SHP77 (cell line): ENCODE measurements at regions not wholly inside any gene's neighbourhood (a gene's known extent, or its start where the extent isn't known, plus 50 kb on each side); places are given as distances from the start of the nearest gene placed in this dataset.
"Not testable (repeated sequence)": the region's sequence is repeated elsewhere in the genome, so short reads cannot be mapped to it uniquely, and the experiment has no call there.

Experiments
- DNase-seq, 2 experiments: peaks; one replicate each; lab custom pipeline; 2025; lab: John Stamatoyannopoulos, UW

GRCh38 chr13:88424463-88424862 lies 753.3 kb downstream of the SLITRK5 start:
- DNase-seq, result no peak

GRCh38 chr13:88426661-88427060 lies 755.5 kb downstream of the SLITRK5 start:
- DNase-seq, result no peak

- no peak for DNase-seq
Observed at GRCh38 chr13:88429862-88430261, 758.7 kb downstream of the SLITRK5 start.

DNA sequence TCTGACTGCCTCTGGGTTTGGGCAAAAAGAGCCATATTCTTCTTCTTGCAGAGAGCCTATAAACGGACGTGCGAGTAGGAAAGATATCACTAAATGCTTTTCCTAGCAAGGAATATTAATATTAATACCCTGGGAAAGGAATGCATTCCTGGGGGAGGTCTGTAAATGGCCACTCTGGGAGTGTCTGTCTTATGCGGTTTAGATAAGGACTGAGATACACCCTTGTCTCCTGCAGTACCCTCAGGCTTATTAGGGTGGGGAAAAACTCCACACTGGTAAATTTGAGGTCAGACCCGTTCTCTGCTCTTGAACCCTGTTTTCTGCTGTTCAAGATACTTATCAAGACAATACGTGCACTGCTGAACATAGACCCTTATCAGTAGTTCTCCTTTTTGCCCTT lies 763.8 kb downstream of the SLITRK5 start:
- DNase-seq, result no peak

- DNase-seq, result no peak
Observed at GRCh38 chr13:88436974-88437373, 765.8 kb downstream of the SLITRK5 start.

DNA sequence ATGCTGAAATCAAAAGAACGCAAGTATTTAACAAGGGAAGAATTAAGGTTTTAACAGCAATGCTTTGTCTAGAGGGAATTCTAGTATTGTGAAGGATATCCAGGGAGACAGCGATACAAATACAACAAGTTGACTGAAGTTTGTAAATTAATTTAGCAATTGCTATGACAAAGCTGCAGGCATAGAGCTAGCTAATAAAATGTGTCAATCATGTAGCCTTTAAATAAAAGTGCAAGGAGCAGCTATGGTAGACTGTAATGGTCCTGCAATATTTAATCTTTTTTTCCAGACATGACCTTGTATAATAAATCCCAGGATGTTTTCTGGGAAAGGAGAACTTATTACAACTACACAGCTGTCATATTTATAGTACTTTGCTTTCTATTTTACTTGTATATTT lies 779.3 kb downstream of the SLITRK5 start:
- no peak for DNase-seq

- no peak for DNase-seq
Observed at GRCh38 chr13:88456151-88456550, 785.0 kb downstream of the SLITRK5 start.

DNA sequence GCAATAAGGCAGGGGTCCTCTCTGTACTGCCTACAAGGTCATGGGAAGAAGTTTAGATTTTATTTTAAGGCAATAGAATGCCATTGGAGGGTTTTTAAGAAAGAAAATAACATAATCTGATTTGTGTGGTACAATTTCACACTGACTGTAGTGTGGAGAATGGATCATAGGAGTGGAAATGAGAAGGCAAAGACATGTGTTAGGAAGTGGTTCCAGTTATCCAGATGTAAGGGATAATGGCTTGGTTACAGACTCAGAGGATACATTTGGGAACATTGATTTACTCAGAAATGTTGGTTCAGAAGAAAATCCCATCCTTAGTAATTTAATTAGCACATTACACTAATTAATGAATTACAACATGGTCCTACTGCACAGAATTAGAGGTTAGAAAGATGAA lies 788.2 kb downstream of the SLITRK5 start:
- no peak for DNase-seq

DNA sequence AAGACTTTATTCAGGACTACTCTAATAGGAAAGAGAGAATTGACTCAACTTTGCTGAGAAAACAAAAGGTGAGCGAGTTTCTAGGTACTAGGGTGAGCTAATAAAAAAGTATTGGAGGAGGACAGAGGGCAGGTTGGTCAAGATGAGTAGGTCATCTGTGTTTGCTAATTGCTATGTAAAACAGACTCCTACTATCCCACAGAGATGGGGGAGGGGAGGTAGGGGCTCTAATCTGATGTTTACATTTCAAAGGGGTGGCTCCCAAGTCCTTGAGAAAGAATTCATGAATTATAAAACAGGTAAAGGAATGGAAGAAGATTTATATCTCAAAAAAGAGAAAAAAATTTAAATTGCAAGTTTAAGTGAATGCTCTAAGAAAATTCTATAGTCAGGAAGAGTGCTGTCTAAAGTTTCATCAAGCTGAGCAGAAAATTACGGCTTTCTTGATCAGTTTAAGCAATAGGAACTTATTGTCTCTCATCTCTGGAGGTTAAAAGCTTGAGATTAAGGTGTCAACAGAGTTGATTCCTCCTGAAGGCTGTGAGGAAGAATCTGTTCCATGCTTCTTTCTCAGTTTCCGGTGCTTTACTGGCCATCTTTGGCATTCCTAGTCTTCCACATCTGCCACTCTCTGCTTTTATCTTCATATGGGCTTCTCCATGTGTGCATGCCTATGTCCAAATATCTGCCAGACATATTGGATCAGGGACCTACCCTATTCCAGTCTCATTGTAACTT lies 790.3 kb downstream of the SLITRK5 start:
- no peak for DNase-seq

DNA sequence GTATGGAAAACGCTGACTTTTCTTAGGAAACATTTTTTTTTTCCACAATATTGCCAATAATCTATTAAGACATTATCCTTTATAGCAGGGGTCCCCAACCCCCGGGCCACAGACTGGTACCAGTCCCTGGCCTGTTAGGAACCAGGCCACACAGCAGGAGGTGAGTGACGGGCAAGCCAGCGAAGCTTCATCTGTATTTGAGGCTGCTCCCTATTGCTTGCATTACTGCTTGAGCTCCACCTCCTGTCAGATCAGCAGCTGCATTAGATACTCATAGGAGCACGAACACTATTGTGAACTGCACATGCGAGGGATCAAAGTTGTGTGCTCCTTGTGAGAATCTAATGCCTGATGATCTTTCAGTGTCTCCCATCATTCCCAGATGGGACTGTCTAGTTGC lies 793.7 kb downstream of the SLITRK5 start:
- DNase-seq, result peak in 1 of 2 experiments; percentile 8

- peak in 1 of 2 experiments; percentile 3 for DNase-seq
Observed at GRCh38 chr13:88472316-88472715, 801.1 kb downstream of the SLITRK5 start.

GRCh38 chr13:88483202-88483601 lies 812.0 kb downstream of the SLITRK5 start:
- DNase-seq, result no peak

- no peak for DNase-seq
Observed at GRCh38 chr13:88507909-88508308, 836.7 kb downstream of the SLITRK5 start.

- DNase-seq, result not testable (repeated sequence)
Observed at GRCh38 chr13:88512993-88513392, 841.8 kb downstream of the SLITRK5 start.

DNA sequence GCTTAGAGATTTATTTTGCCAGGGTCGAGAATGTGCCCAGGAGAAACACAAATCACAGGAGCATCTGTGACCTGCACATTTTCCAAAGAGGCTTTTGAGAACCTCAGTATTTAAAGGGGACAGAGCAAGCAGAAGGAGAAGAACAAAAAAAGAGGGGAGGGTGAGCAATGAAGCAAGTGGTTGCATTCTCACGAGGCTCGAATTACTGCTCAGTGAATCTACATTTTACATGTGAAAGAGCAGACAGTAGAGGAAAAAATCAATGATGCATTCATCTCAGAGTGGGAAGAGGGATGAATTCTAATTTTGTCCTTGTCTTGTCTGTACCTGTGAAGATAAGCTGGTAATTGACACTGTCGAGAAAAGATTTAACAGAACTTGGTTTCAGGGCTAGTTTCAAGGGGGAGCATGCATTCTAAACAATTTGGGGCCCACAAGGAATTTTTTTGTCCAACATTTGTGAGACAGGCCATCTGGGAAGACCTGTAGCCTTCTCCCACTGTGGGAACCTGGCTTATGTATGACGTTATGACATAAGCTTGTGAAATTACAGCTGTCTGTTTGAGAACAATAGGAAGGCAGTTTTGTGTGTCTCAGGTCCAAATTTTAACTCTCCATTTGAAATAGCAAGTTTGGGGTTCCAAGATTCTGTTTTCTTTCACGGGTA lies 855.1 kb downstream of the SLITRK5 start:
- no peak for DNase-seq

DNA sequence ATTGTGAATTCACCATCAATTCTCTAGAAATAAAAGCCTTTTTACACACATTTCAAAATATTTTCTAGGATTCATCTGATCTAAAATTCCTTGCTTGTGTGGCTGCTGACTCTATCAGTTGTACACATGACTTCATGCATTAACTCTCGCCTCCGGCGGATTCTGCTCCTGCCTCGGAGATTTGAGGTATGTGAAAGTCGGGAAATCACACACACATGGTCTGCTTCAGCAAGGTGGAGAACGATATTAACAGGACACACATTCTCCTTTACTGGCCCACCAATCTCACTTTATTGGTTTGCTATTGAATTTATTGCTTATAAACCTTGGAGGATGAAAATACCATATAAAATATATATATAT lies 855.7 kb downstream of the SLITRK5 start:
- no peak for DNase-seq

DNA sequence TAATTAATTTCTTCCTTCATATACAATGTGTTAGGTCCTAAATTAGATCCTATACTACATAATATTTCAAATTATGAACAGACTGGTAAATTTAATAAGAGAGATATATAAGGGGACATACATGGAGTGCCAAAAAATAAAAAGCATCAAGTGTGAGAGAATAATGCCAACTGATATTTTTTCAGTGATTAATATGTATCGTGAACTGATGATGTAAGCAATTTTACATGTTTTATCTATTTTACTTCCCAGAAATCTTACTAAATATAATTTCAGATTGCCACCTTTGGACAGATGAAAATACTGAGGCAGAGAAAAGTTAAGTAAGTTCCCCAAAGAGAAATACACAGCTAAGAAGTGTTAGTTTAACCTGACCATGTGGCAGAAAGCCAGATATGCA lies 870.8 kb downstream of the SLITRK5 start:
- no peak for DNase-seq

- DNase-seq, result no peak
Observed at GRCh38 chr13:88544836-88545235, 873.7 kb downstream of the SLITRK5 start.

DNA sequence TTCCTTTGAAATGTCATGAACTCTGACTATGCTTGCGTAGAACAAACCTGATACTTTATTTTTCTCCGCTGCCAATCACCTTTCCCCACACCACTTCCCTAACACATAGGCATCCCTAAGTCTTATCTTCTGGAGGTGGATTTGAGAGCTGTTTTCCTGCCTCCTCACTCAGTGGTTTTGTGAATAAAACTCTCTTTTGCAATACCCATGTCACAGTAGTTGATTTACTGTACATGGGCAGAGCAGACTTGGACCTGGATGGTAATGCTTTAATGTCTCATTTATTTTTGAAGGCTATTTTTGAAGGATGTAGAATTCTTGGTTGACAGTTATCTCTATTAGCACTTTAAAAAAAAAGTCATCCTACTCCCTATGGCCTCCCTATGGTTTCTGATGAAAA lies 881.8 kb downstream of the SLITRK5 start:
- no peak for DNase-seq

DNA sequence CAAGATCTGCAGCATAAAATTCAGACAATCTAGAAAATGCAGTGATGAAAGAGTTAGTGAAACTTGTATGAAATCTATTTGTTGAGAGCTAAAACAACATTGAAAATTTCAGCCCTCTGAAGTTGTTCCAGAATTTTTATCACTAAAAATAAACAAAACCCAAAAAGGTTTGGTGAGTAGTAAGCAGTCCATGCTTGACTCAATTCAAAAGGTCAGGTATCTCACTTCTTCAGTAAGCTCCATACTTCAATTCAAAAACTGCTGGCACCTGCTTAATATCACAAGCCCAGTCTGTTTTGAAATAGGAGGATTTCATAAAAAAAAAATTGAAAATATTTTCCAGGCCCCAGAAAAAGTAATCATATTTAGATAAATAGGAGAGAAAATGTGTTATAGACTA lies 894.4 kb downstream of the SLITRK5 start:
- no peak for DNase-seq

DNA sequence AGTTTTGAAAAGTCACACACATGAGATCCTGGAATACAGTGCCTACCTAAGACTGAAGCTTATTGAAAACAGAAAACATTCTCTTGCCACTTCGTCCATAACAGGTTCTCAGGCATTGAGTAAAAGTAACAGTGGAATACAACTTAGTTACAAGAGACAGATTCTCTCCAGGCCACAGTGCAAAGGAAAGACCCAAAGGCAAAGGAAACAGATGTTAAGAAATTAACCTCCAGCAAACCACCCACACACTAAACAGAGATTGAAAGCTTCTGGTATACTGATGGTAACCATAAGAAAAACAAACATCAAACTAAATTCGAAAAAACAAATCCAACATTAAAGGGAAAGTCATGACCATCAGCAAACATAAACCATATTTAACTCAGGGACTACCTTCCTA lies 914.7 kb downstream of the SLITRK5 start:
- no peak for DNase-seq

- no peak for DNase-seq
Observed at GRCh38 chr13:88586263-88586662, 915.1 kb downstream of the SLITRK5 start.

- no peak for DNase-seq
Observed at GRCh38 chr13:88590574-88590973, 919.4 kb downstream of the SLITRK5 start.

- DNase-seq, result no peak
Observed at GRCh38 chr13:88592105-88592504, 920.9 kb downstream of the SLITRK5 start.
